Kidney epithelial cell (primary cell): ENCODE measurements at regions not wholly inside any gene's neighbourhood (a gene's known extent, or its start where the extent isn't known, plus 50 kb on each side); places are given as distances from the start of the nearest gene placed in this dataset.

Experiments
- DNase-seq: peaks from one replicate; pipeline ENCODE4 v3.0.0-alpha.2; 2010; ENCODE audit warnings: low read depth
- H3K27me3 ChIP-seq: 2 replicates; pipeline ENCODE4 v1.6.0; 2011; ENCODE audit warnings: low read length; ENCODE audit not compliant: control insufficient read depth, insufficient read depth
- H3K36me3 ChIP-seq: 2 replicates; pipeline ENCODE4 v1.5.1; 2011; ENCODE audit warnings: low read length; ENCODE audit not compliant: control insufficient read depth, insufficient read depth
- H3K4me3 ChIP-seq: 2 replicates; pipeline ENCODE4 v1.5.1; 2011; ENCODE audit warnings: low read depth, mild to moderate bottlenecking, control low read depth, low read length
- TF ChIP-seq, protein P1 (sequence below): IDR thresholded peaks from 2 replicates; pipeline ENCODE4 v1.5.1; 2011; ENCODE audit warnings: mild to moderate bottlenecking, moderate library complexity, low read length, control low read depth, inconsistent platforms; ENCODE audit not compliant: insufficient read depth, poor library complexity, severe bottlenecking

- DNase-seq, result no peak
- no peaks in the 10 kb centered on the region for H3K36me3 ChIP-seq
- H3K4me3 ChIP-seq, result no peak overlapping the region
- TF ChIP-seq, protein P1, sequence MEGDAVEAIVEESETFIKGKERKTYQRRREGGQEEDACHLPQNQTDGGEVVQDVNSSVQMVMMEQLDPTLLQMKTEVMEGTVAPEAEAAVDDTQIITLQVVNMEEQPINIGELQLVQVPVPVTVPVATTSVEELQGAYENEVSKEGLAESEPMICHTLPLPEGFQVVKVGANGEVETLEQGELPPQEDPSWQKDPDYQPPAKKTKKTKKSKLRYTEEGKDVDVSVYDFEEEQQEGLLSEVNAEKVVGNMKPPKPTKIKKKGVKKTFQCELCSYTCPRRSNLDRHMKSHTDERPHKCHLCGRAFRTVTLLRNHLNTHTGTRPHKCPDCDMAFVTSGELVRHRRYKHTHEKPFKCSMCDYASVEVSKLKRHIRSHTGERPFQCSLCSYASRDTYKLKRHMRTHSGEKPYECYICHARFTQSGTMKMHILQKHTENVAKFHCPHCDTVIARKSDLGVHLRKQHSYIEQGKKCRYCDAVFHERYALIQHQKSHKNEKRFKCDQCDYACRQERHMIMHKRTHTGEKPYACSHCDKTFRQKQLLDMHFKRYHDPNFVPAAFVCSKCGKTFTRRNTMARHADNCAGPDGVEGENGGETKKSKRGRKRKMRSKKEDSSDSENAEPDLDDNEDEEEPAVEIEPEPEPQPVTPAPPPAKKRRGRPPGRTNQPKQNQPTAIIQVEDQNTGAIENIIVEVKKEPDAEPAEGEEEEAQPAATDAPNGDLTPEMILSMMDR, result no peak
- H3K27me3 ChIP-seq, result no peaks in the 10 kb centered on the region
Observed at GRCh38 chr5:159819591-159820411, 96.5 kb upstream of the ADRA1B start.

DNA sequence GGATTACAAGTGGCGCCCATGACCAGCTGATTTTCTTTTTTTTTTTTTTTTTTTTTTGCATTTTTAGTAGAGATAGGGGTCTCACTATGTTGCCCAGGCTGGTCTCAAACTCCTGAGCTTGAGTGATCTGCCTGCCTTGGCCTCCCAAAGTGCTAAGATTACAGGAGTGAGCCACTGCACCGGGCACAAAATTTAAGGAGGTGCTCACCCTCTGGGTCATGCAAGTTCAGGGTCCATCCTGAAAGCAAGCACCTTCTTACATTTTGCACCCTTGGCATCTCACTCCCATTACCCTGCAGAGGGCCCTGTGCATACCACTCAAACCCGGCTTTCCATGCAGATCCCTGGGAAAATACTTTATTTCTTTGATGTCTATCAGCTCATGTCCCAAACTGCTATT, 95.6 kb upstream of the ADRA1B start:
- no peak for DNase-seq
- no peaks in the 10 kb centered on the region for H3K27me3 ChIP-seq
- H3K4me3 ChIP-seq, result no peak overlapping the region
- TF ChIP-seq, protein P1, result no peak
- H3K36me3 ChIP-seq, result no peaks in the 10 kb centered on the region

GRCh38 chr5:159821461-159821940, 94.8 kb upstream of the ADRA1B start:
- no peak for DNase-seq
- H3K4me3 ChIP-seq, result no peak overlapping the region
- no peaks in the 10 kb centered on the region for H3K27me3 ChIP-seq
- no peaks in the 10 kb centered on the region for H3K36me3 ChIP-seq
- TF ChIP-seq, protein P1, result no peak

GRCh38 chr5:159824188-159825161, 91.8 kb upstream of the ADRA1B start:
- no peaks in the 10 kb centered on the region for H3K27me3 ChIP-seq
- DNase-seq, result no peak
- TF ChIP-seq, protein P1, result no peak

GRCh38 chr5:159825551-159826051, 90.7 kb upstream of the ADRA1B start:
- Histone ChIP-seq H3K4me3 (no peak overlapping the region), H3K27me3 (no peaks in the 10 kb centered on the region), H3K36me3 (no peaks in the 10 kb centered on the region)
- DNase-seq, result no peak
- TF ChIP-seq, protein P1, result no peak

More at GRCh38 chr5:159824188-159825161, 91.8 kb upstream of the ADRA1B start:
- Histone ChIP-seq H3K4me3 (no peak overlapping the region), H3K36me3 (no peaks in the 10 kb centered on the region)
